MM.1S (cell line): ENCODE measurements at regions not wholly inside any gene's neighbourhood (a gene's known extent, or its start where the extent isn't known, plus 50 kb on each side); places are given as distances from the start of the nearest gene placed in this dataset.

ENCODE experiments used
- DNase-seq: peaks from one replicate; pipeline ENCODE4 v3.0.0-alpha.2; 2015
- H2AFZ ChIP-seq: fragments of 300-600 bp; sonication (generic); 2 replicates; pipeline ENCODE4 v1.6.0; 2016; ENCODE audit warnings: antibody characterized with exemption, low read length
- H3F3A ChIP-seq: fragments of 300-600 bp; sonication (generic); 2 replicates; pipeline ENCODE4 v1.6.1; 2016; ENCODE audit warnings: mild to moderate bottlenecking, antibody characterized with exemption, low read length, moderate library complexity, mixed read lengths; ENCODE audit not compliant: insufficient read depth
- H3K27ac ChIP-seq: fragments of 300-600 bp; sonication (generic); 2 replicates; pipeline ENCODE4 v1.5.1; 2016; ENCODE audit warnings: mild to moderate bottlenecking, low read length
- H3K27me3 ChIP-seq: fragments of 300-600 bp; sonication (generic); replicated peaks from 2 replicates; pipeline ENCODE4 v1.6.0; 2016; ENCODE audit warnings: low read length; ENCODE audit not compliant: insufficient read depth
- H3K36me3 ChIP-seq: fragments of 300-600 bp; sonication (generic); replicated peaks from 2 replicates; pipeline ENCODE4 v1.6.1; 2016; ENCODE audit warnings: mild to moderate bottlenecking, low read length, mixed read lengths; ENCODE audit not compliant: insufficient read depth
- H3K4me1 ChIP-seq: fragments of 300-600 bp; sonication (generic); 2 replicates; pipeline ENCODE4 v1.6.1; 2016; ENCODE audit warnings: low read length, mixed read lengths
- H3K4me2 ChIP-seq: fragments of 300-600 bp; sonication (generic); 2 replicates; pipeline ENCODE4 v1.6.0; 2016; ENCODE audit warnings: low read depth, low read length
- H3K4me3 ChIP-seq: fragments of 300-600 bp; sonication (generic); 2 replicates; pipeline ENCODE4 v1.5.1; 2016; ENCODE audit warnings: low read length, mixed read lengths
- H3K79me2 ChIP-seq: fragments of 300-600 bp; sonication (generic); 2 replicates; pipeline ENCODE4 v1.6.1; 2016; ENCODE audit warnings: mixed run types, low read length, mixed read lengths
- H3K9ac ChIP-seq: fragments of 300-600 bp; sonication (generic); 2 replicates; pipeline ENCODE4 v1.6.1; 2016; ENCODE audit warnings: low read length, mixed read lengths
- H3K9me2 ChIP-seq: fragments of 300-600 bp; sonication (generic); replicated peaks from 2 replicates; pipeline ENCODE4 v1.6.1; 2016; ENCODE audit warnings: mild to moderate bottlenecking, low read length, mixed read lengths; ENCODE audit not compliant: insufficient read depth
- H3K9me3 ChIP-seq: fragments of 300-600 bp; sonication (generic); replicated peaks from 2 replicates; pipeline ENCODE4 v1.6.1; 2016; ENCODE audit warnings: mild to moderate bottlenecking, low read length, mixed read lengths; ENCODE audit not compliant: insufficient read depth
- H4K20me1 ChIP-seq: fragments of 300-600 bp; sonication (generic); 2 replicates; pipeline ENCODE4 v1.6.1; 2016; ENCODE audit warnings: mild to moderate bottlenecking, low read length, moderate library complexity, mixed read lengths; ENCODE audit not compliant: insufficient read depth
- CTCF ChIP-seq: fragments of 300-600 bp; sonication (generic); IDR thresholded peaks from 2 replicates; pipeline ENCODE4 v1.5.1; 2016; ENCODE audit warnings: antibody characterized with exemption, low read length, mixed read lengths
- EZH2 ChIP-seq: fragments of 300-600 bp; sonication (generic); optimal IDR thresholded peaks from 2 replicates; pipeline ENCODE3; 2017; ENCODE audit warnings: low read depth, mild to moderate bottlenecking, antibody characterized with exemption, low read length, mixed read lengths
- EZH2phosphoT487 ChIP-seq: fragments of 300-600 bp; sonication (generic); IDR thresholded peaks from 2 replicates; pipeline ENCODE4 v1.6.1; 2018; ENCODE audit warnings: antibody characterized with exemption, low read length

- Histone ChIP-seq H3F3A (no peaks in the 10 kb centered on the region), H3K27me3 (peaks cover 95% of the 10 kb centered on the region), H3K27ac (peak overlapping the region; percentile 80), H3K9me3 (no peaks in the 10 kb centered on the region), H3K9ac (peak overlapping the region; percentile 40), H3K79me2 (no peaks in the 10 kb centered on the region), H3K9me2 (no peaks in the 10 kb centered on the region), H2AFZ (no peak overlapping the region), H3K4me3 (no peak overlapping the region), H3K4me2 (peak overlapping the region; percentile 39), H3K36me3 (no peaks in the 10 kb centered on the region), H3K4me1 (0 out of 2 replicates have a peak, but pooled peaks cover 4% of the 10 kb centered on the region), H4K20me1 (no peaks in the 10 kb centered on the region)
- peak; percentile 41 for DNase-seq
- TF ChIP-seq CTCF: no peak
- no peak for TF ChIP-seq EZH2
- no peak for TF ChIP-seq EZH2phosphoT487
These were observed 95.2 kb upstream of the ANO1 start for GRCh38 chr11:69982690-69983570.

DNA sequence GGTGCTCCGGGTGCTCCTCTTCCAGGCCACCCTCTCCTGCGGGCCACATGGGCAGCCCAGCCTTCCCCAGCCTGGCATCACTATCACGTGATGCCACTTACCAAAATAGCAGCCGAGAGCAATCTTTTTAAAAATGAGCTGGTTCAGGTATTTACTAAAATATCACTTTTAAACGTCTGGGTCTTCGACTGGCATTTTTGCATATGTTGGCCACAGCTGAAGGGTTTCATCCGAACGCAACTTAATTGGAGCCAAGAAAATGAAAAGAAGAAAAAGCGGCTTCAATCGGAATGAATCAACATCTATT lies 94.6 kb upstream of the ANO1 start:
- Histone ChIP-seq H3K27ac (peak overlapping the region; percentile 80; the same call in 1 of the 2 replicates), H3K27me3 (peaks cover 95% of the 10 kb centered on the region), H2AFZ (no peak overlapping the region), H3K4me2 (peak overlapping the region; percentile 39), H3K79me2 (no peaks in the 10 kb centered on the region), H3K4me1 (0 out of 2 replicates have a peak, but pooled peaks cover 4% of the 10 kb centered on the region), H4K20me1 (no peaks in the 10 kb centered on the region), H3K36me3 (no peaks in the 10 kb centered on the region), H3K9me2 (no peaks in the 10 kb centered on the region), H3F3A (no peaks in the 10 kb centered on the region), H3K9me3 (no peaks in the 10 kb centered on the region), H3K9ac (peak overlapping the region; percentile 40; the same call in 1 of the 2 replicates), H3K4me3 (no peak overlapping the region)
- DNase-seq: no peak
- TF ChIP-seq EZH2phosphoT487: no peak
- TF ChIP-seq EZH2: no peak
- no peak for TF ChIP-seq CTCF

DNA sequence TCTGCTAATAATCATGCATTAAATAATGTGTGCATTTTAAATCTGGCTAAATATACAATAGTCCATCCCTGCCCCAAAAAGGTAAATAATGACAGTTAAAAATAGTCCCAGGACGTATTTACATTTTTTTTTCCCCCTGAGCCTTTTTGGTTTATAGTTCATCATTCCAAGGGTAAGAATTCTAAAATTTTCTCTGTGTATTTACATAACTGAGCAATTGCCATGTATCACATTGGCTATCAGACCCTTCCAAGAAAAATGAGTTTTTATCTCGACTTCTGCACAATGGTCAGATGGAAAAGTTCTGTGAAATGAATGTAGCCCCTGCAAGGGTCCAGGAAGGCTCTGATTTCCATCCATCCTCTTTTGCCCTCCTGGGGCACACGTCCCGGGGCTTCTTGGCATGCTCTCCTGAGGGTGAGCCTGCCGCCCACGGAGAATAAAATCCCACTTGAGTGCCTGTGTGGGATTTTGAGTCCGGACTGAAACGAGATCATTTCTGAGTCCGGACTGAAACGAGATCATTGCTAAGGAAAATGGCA lies 94.1 kb upstream of the ANO1 start:
- Histone ChIP-seq H3K36me3 (no peaks in the 10 kb centered on the region), H3K4me2 (peak overlapping the region; percentile 39; the same call in 1 of the 2 replicates), H3K9ac (peak overlapping the region; percentile 10; the same call in 1 of the 2 replicates), H3K9me2 (no peaks in the 10 kb centered on the region), H2AFZ (no peak overlapping the region), H3F3A (no peaks in the 10 kb centered on the region), H4K20me1 (no peaks in the 10 kb centered on the region), H3K79me2 (no peaks in the 10 kb centered on the region), H3K4me1 (0 out of 2 replicates have a peak, but pooled peaks cover 4% of the 10 kb centered on the region), H3K9me3 (no peaks in the 10 kb centered on the region), H3K27me3 (peaks cover 95% of the 10 kb centered on the region), H3K4me3 (no peak overlapping the region), H3K27ac (peak overlapping the region; percentile 80; the same call in 1 of the 2 replicates)
- DNase-seq: no peak
- no peak for TF ChIP-seq CTCF
- no peak for TF ChIP-seq EZH2phosphoT487
- no peak for TF ChIP-seq EZH2
